Ovary (tissue), 3 donors: ENCODE measurements at regions not wholly inside any gene's neighbourhood (a gene's known extent, or its start where the extent isn't known, plus 50 kb on each side); places are given as distances from the start of the nearest gene placed in this dataset.

Source experiments
- EP300 ChIP-seq: sonication (generic); formaldehyde crosslinking; IDR thresholded peaks from one replicate; pipeline ENCODE4 v1.6.1; 2017; ENCODE audit warnings: antibody characterized with exemption
- TF ChIP-seq, protein P1 (sequence below), 3 donors: fragments of 450-650 bp in 2 of 3; fragments of 200-600 bp in 1 of 3; IDR thresholded peaks; one replicate each; pipeline versions ENCODE4 v1.5.1 to v1.8.0; 2016 to 2022; ENCODE audit warnings: antibody characterized with exemption in 3 of 3, mild to moderate bottlenecking in 1 of 3
- donor health status: DM: no; HTN: no; CAD: no.

DNA sequence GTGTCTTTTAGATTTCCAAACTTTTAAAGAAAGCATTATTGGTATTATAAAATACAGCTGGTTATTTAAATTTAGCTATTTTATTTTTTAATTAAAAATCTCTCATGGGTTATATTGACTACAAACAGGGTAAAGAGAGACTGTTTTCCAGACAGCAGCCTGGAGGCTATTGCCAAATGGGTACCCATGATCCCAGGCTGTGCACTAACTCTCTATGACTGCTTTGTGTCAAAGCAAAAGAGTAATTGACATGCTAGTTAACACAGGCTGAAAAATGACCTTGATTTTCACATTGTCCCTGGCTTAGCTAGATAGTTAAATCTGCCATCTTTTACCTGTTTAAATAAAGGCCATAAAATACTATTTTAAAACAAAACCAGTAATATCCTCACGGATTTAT, 589.7 kb downstream of the ANXA1 start:
- TF ChIP-seq, protein P1, sequence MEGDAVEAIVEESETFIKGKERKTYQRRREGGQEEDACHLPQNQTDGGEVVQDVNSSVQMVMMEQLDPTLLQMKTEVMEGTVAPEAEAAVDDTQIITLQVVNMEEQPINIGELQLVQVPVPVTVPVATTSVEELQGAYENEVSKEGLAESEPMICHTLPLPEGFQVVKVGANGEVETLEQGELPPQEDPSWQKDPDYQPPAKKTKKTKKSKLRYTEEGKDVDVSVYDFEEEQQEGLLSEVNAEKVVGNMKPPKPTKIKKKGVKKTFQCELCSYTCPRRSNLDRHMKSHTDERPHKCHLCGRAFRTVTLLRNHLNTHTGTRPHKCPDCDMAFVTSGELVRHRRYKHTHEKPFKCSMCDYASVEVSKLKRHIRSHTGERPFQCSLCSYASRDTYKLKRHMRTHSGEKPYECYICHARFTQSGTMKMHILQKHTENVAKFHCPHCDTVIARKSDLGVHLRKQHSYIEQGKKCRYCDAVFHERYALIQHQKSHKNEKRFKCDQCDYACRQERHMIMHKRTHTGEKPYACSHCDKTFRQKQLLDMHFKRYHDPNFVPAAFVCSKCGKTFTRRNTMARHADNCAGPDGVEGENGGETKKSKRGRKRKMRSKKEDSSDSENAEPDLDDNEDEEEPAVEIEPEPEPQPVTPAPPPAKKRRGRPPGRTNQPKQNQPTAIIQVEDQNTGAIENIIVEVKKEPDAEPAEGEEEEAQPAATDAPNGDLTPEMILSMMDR (IDR thresholded peaks at IDR 0.05): no peak
- TF ChIP-seq EP300: no peak
